ENCODE measurements at regions not wholly inside any gene's neighbourhood (a gene's known extent, or its start where the extent isn't known, plus 50 kb on each side); places are given as distances from the start of the nearest gene placed in this dataset.

DNA sequence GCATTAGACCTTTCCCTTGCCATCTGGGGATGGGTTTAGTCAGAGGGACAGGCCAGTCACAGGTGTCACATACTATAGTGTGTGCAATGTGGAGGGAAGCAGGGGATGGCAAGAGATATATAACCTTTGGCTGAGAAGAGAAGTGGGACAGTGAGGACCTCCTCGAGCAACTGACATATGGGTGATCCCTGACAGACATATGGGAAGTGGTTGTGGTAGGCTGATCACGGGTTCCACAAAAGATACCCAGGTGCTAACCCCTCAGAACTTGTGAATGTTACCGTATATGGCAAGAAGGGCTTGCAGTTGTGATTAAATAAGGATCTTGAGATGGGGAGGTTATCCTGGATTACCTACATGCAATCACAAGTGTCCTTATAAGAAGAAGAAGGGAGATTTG is 188.1 kb upstream of the MPHOSPH6 start:
- no peak for DNase-seq (ENCODE audit: low read depth)

DNA sequence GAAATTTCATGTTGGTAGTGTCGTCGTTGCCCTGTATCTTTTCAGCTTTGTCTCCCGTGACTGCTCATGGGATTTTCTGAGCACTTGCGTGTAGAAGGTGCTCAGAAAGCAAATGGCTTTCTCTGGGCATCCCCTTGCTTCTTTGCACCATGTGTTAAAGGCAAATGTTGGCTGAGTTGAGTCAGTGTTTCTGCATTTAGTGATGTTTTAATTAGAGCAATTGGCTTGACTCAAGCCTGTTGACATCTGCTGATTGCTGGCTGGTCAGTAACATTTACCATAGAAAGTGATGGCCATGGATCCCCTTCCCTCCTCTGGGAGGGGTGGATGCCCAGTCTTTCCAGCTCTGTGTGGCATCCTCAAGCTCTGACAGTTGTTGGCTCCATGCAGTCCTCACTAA is 187.2 kb upstream of the MPHOSPH6 start:
- DNase-seq (ENCODE audit: low read depth): no peak

DNA sequence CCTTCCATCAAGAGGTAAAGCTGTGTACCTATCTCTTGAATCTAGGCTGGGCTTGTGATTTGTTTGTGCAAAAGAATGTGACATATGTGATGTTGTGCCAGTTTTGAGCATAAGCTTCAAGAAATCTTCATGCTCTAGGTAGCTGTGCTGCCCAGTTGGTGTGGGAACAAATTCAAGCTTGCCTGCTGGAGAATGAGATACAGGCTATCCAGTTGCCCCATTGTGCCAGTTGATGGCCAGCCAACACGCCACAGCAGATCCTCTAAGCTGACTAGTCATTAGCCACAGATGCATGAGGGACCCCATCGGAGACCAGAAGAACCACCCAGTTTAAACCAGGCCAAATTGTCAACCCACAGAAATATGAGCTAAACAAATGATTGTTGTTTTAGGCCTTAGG is 180.5 kb upstream of the MPHOSPH6 start:
- no peak for DNase-seq (ENCODE audit: low read depth)

- DNase-seq (ENCODE audit: low read depth): no peak
Measured at GRCh38 chr16:82345318-82345717, 175.3 kb upstream of the MPHOSPH6 start.

DNA sequence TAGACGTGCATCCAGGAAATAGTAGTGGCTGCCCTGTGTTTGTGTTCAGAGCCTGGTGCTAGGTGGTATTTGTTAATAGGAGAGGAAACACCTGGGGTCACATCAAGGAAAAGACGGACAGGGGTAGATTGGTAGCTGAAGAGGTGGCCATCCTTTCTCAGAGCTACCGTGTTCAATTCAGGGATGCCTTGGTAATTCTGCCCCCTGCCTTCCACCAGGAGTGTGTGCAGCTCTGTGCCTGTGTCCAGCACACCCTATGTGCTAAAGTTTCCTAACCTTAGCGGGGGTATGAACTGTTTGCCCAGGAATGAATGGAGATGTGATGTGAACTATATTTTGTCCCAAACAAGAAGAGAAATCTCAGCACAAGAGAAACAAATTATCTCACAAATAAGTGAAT is 174.1 kb upstream of the MPHOSPH6 start:
- DNase-seq (ENCODE audit: low read depth): no peak

GRCh38 chr16:82341146-82341669 is 171.2 kb upstream of the MPHOSPH6 start:
- DNase-seq (ENCODE audit: low read depth): no peak

GRCh38 chr16:82340531-82340930 is 170.5 kb upstream of the MPHOSPH6 start:
- DNase-seq (ENCODE audit: low read depth): no peak

GRCh38 chr16:82337355-82337754 is 167.3 kb upstream of the MPHOSPH6 start:
- DNase-seq (ENCODE audit: low read depth): no peak

DNA sequence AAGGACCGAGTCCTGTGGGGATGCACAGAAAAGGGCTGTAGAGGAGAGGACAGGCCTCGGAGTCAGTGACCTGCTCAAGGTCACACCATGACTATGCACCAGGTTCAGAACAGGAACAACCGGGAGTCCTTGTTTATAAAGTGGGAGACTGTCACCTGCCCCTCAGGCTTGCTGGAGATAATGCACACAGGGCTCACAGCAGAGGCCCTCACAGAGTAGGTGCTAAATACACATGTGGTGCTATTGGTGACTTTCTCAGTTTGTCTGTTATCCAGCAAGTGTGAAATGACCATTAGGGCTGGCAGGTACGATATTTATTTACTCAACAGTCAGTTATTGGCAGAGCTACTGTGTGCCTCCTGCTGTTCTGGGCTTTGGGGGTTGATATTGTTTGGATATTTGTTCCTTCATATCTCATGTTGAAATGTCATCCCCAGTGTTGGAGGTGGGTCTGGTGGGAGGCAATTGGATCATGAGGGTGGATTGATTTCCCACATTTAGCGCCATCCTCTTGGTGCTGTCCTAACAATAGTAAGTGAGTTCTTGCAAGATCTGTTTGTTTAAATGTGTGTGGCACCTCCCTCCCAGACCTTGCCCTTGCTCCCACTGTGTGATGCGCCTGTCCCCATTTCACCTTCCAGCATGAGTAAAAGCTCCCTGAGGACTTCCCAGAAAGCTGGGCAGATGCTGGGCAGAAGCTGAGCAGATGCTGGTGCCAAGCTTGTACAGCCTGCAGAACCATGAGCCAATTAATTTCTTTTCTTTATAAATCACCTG is 162.1 kb upstream of the MPHOSPH6 start:
- DNase-seq (ENCODE audit: low read depth): no peak

DNA sequence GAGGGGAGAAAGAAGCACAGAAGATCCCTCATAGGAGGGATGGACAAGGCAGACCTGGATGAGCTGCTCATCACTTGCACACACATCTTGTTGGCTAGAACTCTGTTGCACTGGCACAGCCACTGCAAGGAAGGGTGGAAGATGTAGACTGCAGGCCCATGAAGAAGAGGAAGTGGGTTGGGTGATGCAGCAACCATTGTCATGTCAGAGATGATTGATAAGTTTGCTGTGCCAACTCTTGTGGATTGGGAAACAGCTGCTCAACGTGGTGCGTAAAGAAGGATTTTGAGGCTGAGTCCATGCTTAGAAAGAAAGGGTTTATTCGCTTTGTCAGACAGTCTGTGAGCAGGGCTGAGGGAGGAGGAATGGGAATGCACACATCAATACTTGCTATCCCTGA is 161.4 kb upstream of the MPHOSPH6 start:
- DNase-seq (ENCODE audit: low read depth): no peak

- DNase-seq (ENCODE audit: low read depth): no peak
Measured at GRCh38 chr16:82329504-82330192, 159.6 kb upstream of the MPHOSPH6 start.

GRCh38 chr16:82328881-82329469 is 159.0 kb upstream of the MPHOSPH6 start:
- DNase-seq (ENCODE audit: low read depth): no peak

- no peak for DNase-seq (ENCODE audit: low read depth)
Measured at GRCh38 chr16:82323171-82323570, 153.1 kb upstream of the MPHOSPH6 start.

DNA sequence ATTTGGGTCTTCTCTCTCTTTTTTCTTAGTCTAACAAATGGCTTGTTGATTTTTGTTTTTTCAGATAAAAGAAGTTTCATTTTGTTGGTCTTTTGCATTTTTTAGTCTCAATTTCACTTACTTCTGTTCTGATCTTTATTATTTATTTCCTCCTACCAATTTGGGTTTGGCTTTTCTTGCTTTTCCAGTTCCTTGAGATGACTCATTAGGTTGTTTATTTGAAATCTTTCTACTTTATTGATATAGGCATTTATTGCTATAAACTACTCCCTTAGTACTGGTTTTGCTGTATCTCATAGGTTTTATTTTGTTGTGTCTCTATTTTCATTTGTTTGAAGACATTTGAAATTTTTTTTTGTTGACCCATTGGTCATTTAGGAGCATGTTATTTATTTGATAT is 152.2 kb upstream of the MPHOSPH6 start:
- DNase-seq (ENCODE audit: low read depth): no peak

DNA sequence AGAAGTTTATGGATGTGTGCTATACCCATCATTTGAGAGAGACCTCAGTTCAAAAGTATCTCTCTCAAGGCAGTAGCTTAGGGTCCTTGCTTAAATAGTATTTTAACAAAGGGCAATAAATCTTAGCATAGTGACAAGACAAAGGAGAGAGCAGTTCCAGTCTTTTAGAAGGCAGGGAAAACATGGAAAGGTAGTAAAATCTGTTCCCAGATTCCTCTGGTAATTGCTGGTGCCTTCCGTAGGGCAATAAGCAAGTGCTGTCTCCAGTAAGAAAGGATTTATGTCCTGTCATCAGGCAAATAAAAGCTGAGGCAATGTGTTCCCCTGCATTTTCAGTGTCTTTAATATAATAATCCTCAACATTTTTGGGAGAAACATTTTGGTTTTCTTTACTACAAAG is 149.0 kb upstream of the MPHOSPH6 start:
- no peak for DNase-seq (ENCODE audit: low read depth)

- DNase-seq (ENCODE audit: low read depth): no peak
Measured at GRCh38 chr16:82317411-82318167, 147.6 kb upstream of the MPHOSPH6 start.

DNA sequence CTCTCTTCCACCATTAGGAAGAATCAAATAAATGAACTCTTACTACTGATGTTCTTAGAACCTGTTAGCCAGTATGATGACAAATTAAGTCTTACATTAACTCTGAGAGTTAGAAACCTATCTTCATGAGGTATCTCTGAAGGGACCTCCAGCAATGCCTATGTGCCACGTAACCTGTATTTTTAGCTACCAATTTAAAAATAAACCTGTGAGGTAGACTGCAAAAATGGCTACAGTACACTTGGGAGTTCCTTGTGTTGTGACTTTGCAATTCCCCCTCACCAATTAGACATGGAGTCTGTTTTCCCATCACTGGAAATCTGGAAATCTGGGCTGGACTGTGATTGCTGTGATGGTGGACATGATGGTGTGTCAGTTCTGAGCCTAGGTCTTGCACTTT is 143.7 kb upstream of the MPHOSPH6 start:
- no peak for DNase-seq (ENCODE audit: low read depth)

DNA sequence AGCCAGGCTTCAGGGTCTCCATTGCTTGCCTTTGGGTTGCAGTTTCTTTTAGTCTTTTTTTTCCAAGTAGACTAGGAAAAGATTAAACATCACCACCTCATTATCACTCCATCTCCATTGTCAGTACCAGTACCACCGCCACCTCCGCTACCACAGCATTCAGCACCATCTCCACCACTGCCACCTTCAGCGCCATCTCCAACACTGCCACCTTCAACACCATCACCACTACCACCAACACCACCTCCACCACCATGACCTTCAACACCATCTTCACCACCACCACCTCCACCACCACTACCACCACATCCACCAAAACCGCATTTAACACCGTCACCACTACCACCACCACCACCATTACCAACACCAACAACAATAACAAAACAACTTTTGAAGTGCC is 141.5 kb upstream of the MPHOSPH6 start:
- DNase-seq (ENCODE audit: low read depth): no peak

DNA sequence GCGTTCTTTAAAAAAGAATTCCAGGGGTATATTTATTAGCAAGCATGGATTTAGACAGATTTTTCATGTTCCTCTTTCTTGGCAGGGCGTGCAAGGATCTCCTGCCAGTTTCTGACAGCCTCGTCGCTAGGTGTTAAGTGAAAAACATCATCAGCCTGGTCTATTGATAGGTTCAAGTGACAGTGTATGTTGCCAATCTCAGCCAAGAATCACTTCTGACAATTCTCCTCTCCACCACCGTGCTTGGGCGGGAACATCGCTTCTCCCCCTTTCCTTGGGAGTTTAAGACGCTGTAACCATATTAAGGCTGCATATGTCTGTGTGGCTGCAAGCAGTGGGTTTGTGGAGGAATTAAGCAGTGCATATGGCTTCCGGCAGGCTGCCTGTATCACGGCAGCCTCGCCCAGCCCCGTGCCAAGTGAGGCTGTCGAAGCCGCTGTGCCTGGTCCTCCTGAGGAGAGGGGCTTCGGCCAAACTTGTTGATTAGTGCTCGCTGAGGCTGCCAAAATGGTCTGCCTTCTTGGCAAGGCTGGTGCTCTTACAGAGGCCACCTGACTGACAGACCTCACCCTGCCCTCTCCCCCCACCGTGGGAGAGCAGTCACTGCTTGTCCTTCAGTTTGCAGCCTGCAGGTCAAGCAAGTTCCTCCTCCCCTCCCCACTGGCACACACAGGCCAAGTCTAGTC is 132.2 kb upstream of the MPHOSPH6 start:
- DNase-seq (ENCODE audit: low read depth): no peak

DNA sequence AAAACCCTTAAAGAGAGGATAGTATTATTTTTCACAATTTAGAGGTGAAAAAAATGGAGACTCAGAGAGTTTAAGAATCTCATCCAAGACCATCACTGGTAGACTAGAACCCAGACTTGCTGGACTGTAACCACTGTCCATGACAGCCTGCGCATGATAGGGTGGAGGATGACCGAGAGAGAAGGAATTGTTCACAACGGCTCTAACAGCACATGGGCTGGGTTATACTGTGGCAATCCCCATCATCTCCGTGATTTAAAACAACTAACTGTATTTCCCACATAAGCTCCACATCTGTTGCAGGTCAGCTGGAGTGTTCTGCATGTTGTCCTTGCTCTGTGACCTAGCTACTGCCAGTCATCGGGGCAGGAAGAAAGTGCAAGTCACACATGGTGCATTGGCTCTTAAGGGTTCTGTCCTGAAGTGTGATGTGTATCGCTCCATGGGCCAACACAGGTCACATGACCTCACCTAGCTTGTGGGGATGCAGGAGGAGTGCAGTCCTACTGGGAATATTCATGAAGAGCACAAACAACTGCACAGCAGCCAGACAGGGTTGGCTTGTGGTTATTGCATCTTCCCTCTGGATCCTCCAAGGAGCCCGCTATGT is 131.2 kb upstream of the MPHOSPH6 start:
- DNase-seq (ENCODE audit: low read depth): no peak

DNA sequence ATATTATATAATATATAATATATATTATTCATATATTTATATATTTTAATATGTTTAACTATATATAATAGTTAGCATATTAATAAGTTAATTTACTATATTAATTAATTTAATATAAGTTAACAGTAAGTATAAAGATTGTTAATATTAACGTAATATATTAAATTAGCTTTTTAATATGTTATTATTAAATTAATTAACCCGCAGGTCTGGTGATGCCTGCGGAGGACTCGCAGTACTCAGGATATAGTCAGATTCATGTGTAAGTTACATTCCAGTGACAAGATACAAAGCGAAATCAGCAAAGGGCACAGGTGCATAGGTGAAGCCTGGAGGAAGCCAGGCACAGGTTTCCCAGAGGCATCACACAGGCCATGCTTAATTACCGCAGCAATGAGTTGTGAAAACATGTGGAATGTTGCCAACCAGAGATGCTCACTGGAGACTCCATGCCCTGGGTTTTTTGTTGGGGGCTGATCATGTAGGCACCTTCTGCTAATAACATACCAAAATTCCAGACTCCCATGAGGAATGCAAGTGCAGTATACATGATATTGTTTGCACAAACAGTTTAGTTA is 130.4 kb upstream of the MPHOSPH6 start:
- DNase-seq (ENCODE audit: low read depth): no peak
